Right kidney (tissue), 1 donor: ENCODE measurements at regions not wholly inside any gene's neighbourhood (a gene's known extent, or its start where the extent isn't known, plus 50 kb on each side); places are given as distances from the start of the nearest gene placed in this dataset.
"Not testable (repeated sequence)": the region's sequence is repeated elsewhere in the genome, so short reads cannot be mapped to it uniquely, and the experiment has no call there.

Experiments
- DNase-seq: peaks from one replicate; pipeline ENCODE4 v3.0.0-alpha.2; 2016

DNA sequence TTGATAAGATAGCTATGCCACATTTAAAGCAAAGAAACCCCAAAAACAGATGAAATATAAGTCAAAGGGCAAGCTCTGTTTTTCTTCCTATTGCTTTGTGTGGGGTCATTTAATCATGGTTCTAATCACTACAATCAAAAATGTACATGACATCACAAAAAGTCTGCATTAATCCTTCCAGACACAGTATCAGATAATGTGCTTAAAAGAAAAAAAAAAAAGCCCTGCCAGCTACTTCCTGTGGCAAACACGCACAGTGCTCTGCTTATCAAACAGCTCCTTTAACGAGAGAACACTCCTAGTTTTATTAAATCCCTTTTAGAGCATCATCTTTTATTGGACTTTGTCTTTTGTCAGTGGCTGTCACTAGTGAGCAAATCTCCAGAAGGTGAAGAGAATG is 1005.8 kb downstream of the GATA3 start:
- DNase-seq = no peak

DNA sequence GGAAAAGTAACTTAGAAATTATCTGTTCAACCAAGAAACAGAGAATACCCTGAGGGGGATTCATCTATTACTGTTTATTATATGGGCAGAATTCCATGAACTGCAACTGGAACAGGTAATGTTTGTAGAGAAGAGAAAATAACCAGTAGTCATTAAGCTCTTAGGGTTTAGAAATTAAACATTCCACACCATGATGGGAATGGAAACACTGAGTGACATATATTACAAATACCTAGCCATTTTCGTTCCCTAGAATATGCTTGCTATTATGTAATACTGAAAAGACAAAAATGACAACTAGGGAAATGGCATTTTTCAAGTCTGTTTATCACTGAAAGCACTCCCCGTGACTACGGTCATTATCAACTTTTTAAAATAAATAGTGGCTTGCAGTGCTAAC is 1007.4 kb downstream of the GATA3 start:
- DNase-seq = no peak

DNA sequence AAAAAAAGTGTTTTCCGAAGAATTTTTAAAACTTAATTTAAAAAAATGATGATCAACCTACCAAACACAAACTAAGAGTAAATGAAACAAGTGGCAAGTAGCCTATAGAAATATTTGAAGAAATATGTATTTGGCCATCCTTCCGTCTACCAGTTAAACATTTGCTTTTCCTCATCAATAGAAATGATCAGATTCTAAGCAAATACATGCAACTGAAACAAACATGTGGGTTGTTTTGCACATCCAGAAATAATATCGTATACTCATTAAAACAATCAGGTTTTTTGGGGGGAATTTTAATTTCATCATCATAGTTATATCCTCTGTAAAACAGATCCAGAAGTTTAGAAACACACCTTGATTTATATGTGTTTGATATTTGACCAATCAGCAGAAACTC is 1011.7 kb downstream of the GATA3 start:
- no peak for DNase-seq

DNA sequence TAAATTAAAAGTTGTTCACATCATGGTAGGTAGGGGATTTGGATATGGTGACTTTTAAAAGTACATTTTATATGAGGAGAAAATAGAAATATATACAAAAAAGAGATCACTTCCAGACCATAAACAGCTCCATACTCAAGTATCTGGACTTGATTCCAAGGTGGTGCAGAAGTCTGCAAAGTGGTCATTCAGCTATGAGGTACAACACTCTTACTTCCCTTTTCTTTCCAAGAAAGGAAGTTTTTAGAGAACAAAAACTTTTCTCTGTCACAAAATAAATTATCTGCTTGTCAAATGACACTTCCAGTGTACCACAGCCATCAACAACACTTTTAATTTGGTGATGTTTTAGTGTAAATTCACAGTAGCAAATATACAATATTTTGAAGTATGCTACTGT is 1013.5 kb downstream of the GATA3 start:
- no peak for DNase-seq

DNA sequence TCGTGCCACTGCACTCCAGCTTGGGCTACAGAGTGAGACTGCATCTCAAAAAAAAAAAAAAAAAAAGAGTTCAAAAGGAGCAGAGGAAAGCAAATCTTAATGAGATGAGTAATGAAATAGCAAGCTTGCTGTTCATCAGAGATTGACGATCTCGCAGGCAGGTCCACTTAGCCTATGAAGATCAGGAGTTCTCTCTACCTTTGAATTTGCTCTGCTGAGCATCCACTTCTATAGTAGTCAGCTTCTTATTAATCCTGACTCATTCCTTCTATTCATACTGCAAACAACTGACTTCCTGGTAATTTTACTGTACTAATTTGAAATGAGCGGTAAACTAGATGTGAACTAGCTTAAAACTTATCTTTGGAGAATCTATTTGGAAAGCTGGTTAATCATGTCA is 1014.6 kb downstream of the GATA3 start:
- DNase-seq = no peak

DNA sequence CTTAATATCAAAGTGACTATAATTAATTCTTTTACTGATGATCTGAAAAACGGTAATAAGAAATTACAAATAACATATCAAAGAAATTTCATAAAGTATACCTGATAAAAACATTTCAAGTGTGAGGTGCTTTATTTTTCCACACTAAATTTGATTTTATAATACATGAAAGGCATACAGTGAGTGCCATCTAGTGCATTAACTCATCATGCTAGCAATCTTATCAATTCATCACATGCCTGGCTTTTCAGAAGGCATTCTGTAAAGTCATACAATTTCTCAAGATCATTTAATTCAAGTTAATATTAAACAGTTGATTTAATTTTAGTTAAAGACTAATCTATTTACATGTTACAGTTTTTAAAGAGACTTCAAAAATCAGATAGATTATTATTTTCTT is 1020.9 kb downstream of the GATA3 start:
- DNase-seq = no peak

DNA sequence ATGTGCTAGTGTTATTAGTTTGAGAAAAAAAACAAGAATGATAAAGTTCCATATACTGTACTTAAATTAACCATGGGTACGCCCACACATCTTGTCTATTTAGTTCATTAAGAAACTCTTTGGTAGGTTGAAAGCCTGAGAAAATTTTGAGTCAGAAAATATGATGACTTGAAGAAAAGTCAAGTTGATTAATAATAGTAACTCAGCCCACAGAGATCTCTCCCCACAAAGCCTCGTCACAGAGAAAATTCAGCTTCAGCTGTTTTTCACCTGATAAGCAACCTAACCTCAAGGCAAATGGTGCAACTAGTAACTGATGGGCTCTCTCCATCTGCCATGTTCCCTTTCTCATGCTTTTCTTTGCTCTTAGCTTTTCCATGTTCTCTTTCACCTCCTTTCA is 1021.6 kb downstream of the GATA3 start:
- DNase-seq = no peak

DNA sequence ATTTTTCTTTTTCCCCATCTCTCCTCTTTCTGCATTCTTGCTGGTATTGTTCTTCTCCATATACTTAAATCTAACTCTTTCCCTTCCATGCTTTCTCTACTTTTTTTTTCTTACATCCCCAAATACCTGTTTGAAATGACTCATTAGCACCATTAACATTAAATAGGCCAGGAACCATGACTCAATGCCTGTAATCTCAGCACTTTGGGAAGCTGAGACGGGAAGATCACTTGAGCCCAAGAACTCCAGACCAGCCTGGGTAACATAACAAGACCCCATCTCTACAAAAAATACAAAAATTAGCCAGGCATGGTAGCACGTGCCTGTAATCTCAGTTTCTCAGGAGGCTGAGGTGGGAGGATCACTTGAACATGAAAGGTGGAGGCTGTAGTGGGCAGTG is 1026.8 kb downstream of the GATA3 start:
- DNase-seq = no peak

DNA sequence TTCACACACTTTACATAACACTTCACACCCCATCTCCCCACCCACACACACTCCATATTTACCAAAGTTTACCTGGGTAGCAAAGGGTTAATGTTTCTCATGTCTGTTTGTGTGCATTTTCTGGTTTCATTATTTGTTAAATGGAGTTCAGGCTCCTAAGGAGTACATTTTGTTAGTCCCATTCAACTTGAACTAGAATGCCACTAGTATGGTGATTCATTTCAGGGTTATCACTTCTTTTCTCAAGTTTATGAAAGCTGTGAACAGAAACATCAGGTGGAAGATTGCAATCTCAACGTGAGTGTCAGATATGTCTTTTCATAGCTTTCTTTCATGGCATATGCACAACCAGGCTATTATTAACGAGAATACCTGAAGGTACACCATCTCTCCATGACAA is 1027.5 kb downstream of the GATA3 start:
- DNase-seq = no peak

DNA sequence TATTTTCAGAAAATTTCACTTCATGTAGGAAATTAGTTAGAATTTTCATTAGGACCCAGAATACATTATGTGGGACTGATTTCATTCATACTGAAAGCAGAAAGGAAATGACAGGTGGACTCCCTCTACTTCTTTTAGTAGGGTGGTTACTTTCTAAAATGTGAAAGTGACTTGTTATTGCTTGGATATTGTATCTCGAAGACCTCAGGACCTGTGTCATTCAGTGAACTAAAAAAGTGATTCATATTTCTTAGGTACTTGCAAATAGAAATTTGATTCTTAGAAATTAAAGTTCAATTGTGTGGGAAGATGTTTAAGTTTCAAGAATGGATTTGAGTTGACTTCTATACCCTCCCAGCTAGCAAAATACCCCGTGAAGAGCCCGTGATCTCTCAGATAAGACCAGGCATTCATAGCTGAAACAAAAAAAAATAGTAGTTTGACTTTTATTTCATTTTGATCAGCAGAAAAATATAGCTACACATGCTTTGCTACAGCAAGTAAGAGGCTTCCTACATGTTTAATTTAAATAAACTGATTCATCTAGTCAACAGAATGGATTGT is 1037.1 kb downstream of the GATA3 start:
- DNase-seq = no peak

DNA sequence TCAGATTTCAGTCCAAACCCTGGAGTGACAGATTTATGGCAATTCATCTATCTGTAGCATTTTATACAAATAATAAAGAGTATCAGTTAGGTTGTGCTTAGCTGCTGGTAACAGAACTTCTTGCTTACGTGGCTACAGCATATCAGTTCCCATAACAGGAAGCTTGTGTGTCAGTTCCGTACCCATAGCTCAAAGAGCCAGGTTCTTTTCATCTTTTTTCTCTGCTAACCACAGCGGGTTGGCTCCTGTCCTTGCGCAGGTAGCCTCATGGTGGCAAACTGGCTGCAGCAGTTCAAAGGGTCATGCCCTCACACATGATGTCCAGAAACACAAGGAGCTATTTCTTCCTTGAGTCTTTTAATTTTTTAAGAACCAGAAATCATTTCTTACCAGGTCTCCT is 1041.8 kb downstream of the GATA3 start:
- DNase-seq = no peak

DNA sequence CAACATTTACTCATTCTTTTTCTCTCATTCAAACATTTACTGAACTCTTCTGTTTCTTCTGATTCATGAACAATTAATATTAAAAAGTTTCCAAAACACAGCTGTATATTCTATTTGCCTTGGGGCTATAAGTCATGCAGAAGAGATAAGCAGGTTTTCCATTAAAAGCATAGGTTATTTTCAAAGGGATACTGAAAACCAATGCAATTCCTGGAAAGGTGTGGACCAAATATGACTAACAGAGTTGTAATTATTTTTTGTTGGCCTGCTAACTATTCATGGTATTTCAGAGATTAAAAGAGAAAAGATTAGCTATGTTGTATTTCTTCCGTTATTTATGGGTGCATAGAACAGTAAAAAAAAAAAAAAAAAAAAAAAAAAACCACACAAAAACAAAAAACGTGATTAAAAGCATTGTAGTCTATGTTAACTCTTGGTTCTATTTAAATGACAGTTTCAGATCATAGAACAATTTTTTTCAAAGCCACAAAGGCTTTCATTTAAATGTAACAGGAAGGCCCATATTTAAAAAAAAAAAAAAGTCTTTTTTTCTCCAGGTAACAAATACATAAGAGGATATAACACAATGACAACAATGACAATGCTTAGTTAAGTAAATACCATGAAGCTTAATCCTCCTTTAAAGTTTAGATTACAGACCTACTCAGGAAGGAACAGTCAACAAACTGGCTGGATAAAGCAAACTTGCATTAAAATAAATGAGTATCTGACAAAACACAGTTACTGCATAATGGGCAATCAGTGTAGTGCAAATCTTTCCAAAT is 1042.9 kb downstream of the GATA3 start:
- DNase-seq = no peak

DNA sequence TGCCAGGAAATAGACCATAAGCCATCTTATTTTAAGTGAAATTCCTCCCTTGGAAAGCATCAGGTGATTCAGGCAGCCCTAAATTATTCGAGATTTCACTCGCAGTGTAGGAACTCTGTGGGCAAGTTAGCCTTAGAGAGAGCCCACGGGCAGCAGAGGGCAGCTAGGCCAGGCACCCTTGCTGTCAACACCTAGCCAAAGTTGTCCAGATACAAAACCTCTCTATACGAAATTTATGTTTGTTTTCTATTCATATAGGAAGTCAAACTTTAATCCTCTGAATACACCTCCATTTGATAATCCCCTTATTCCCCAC is 1043.5 kb downstream of the GATA3 start:
- DNase-seq = no peak

DNA sequence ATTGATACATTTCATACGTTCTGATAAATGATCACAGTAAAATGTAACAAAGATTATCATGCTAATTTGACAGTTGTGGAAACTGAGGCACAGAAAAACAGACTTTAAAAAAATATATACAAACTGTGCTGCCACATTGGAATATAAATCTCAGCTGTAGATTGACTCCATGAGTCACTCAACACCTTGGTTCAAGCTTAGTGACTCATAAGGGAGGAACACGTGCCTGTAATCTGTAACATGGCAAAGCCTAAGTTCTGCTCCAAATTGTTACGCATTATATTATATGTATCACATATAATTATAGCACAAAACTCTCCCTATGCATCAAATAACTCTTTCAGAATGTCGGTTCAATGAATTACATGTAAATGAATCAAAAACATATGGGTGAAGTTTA is 1047.5 kb downstream of the GATA3 start:
- DNase-seq = no peak

DNA sequence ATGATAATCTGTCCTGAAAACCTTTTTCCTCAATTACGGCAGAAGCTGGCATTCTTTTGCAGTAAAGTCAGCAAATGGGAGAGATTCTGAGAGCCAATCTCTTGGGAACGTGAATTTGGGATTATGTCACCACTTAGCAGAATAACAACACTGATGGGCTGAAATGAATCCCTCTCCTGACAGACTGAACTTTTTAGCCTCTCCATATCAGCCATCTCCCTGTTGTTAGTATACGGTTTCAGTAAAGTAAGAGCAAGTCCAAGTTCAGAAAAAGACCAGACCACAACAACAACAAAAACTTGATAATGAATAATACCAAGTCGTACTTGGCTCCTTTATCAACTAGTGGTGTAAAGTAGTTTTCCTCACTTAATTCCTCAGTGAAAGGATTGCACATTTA is 1048.8 kb downstream of the GATA3 start:
- DNase-seq = no peak

DNA sequence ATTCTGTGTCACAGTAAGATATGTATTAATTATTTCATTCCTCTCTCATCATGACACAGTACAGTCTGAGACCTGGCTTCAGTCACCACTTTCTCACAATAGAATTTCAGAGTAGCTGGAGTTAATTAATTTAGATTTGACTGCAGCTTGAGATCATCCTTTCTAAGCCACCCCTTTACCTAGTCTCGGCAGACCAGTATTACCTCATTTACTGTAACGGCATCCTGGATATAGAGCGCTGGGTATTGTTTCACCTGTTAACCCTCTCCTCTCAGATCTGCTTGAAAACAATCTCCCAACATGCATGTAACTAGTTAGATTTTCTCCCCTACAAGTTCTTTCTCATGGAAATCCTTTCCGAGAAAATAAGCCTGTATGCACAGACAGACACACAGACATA is 1057.5 kb downstream of the GATA3 start:
- DNase-seq = no peak

DNA sequence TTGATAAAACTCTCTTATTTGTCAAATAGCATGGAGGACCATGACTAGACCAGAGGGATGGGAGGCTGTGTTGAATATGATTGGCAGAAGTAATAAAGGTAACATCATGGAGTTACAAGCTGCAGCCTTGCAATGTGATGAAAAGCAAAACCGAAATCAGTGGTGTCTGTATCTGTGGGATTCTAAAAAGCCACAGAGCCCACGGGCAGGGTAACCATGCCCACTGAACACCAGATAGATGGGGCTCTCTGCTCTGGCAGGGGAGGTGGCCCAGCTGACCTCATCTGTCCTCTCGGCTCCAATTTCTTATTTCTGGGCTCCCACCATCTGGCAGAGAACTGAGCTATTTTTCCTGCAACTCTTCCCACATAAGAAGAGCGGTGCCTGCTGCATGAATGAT is 1072.2 kb downstream of the GATA3 start:
- no peak for DNase-seq

DNA sequence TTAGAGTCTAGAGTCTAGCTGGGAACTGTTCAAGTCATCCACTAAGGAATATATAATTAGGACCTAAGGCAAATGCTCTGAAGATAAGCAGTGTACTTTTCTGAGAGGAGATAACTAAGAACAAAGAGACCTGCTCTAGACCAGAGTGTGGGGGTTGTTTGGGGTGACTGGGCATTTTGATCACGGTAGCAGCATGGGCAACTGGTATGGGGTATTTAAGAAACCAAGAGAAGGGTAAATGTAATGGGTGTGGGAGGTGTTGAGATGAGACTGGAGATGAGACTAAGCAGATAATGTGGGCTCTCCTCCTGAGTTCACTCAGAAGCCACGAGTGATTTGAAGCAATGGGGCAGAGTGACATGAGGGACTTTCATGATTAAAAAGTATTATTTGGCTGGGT is 1082.9 kb downstream of the GATA3 start:
- no peak for DNase-seq

DNA sequence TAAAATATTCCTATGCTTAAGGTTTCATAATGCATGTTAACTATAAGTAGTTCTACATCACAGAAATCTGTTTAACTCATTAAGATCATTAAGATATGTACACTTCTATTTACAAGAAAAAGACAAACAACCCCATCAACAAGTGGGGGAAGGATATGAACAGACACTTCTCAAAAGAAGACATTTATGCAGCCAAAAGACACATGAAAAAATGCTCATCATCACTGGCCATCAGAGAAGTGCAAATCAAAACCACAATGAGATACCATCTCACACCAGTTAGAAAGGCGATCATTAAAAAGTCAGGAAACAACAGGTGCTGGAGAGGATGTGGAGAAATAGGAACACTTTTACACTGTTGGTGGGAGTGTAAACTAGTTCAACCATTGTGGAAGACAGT is 1084.3 kb downstream of the GATA3 start:
- DNase-seq = not testable (repeated sequence)

DNA sequence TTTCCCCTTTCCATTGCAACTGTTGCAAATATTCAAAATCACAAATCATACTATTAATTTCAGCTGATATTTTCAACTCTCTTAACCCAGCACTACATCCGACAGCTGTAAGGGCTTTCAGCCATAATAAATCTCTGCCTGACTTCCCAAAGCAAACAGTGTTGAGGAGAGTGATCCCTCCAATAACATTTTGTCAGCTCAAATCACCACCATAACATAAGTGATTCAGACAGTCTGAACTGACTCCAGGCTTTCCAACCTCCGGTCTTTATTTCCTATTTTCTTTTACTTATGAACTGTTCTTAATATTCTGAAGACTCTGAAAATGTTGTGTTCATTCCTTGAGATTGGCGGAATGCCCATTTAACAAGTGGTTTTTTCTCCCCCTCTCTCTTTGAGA is 1085.9 kb downstream of the GATA3 start:
- no peak for DNase-seq

DNA sequence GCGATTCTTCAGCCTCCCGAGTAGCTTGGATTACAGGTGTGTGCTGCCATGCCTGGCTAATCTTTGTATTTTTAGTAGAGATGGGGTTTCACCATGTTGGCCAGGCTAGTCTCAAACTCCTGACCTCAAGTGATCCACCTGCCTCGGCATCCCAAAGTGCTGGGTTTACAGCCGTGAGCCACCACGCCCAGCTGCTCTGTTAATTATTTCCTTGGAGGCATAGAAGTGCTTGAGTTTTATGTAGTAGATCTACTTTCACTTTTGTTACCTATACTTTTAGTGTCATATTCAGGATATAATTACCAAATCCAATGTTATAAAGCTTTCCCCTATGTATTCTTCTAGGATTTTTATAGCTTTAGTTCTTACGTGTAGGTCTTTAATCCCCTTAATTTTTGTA is 1093.0 kb downstream of the GATA3 start:
- DNase-seq = no peak

DNA sequence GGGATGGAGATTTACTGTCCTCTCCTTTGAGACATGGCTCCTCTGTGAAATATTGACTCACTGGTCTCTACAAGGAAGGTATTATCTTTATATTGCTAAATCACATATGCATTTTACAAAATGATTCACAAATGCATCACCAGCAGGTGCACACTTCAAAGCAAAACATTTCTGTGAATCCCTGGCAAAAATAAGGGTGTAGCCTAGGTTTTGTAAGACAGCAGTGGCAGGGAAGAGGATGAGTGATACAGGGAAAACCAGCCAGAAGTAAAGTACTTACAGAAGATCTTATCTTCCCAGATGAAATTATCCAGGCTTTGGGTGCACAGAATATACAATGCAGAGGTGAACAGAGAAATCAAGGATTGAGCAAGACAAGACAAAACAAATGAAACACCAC is 1094.6 kb downstream of the GATA3 start:
- DNase-seq = no peak

DNA sequence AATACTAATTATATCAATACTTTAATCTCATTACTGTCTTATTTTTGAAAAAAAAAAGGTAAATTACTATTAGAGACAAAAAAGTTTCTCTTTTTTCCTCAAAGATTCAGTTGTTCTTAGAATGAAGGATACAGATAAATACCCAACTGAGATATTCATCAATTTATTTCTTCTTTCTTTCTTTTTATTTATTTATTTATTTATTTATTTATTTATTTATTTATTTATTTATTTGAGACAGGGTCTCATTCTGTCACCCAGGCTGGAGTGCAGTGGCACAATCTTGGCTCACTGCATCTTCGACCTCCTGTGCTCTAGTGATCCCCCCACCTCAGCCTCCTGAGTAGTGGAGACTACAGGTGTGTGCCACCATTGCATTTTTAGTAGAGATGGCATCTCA is 1098.6 kb downstream of the GATA3 start:
- DNase-seq = not testable (repeated sequence)

DNA sequence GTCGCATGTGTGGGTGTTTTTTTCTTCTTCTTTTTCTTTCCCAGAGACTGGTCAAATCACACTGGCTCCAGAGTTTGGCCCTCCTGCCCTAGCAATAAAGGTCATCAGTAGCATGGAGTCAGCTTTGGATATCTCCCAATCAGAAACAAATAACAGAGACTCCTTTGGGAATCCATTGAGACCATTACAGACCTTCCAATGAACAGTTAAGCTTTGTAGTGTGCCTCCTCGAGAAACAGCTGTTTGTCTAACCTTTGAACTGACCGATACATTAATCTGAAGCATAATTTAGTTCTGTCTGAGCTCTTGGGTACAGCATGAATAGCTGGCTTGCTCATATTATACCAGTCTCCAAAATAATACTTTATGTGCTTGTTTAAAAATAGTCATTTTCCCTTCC is 1103.2 kb downstream of the GATA3 start:
- DNase-seq = no peak

DNA sequence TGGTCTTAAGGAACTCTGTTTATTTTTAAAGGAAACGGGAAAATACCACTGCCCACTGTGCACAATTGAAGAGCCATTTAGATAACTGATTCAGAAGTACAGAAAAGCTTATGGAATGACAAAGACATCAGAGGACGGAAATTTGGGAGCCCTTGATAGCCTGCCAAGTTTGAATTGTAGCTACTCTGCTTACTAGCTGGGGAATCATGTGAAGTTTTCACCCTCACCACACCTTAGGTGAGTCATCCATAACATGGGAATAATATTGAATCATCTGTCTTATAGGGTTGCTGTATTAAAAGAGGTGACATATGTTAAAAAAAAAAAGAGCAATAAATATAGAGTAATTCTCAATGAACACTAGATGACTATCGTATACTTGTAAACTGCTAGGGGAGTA is 1104.2 kb downstream of the GATA3 start:
- DNase-seq = no peak
